Stomach (tissue), 4 donors: ENCODE measurements at regions not wholly inside any gene's neighbourhood (a gene's known extent, or its start where the extent isn't known, plus 50 kb on each side); places are given as distances from the start of the nearest gene placed in this dataset.

Source experiments
- EP300 ChIP-seq: sonication (generic); formaldehyde crosslinking; IDR thresholded peaks from one replicate; pipeline ENCODE4 v1.6.1; 2017; ENCODE audit warnings: antibody characterized with exemption
- POLR2A ChIP-seq, 4 donors: fragments of 450-650 bp; IDR thresholded peaks; one replicate each; pipeline ENCODE4 v1.6.1; 2016; ENCODE audit warnings: antibody characterized with exemption in 4 of 4, control low read depth in 2 of 4, mild to moderate bottlenecking in 1 of 4, moderate library complexity in 1 of 4
- POLR2AphosphoS5 ChIP-seq, 3 donors: sonication (generic); formaldehyde crosslinking; IDR thresholded peaks; one replicate each; pipeline ENCODE4 v1.6.1; 2016; ENCODE audit warnings: antibody characterized with exemption in 3 of 3
- TF ChIP-seq, protein P1 (sequence below), 7 experiments: fragments of 450-650 bp in 4 of 7; fragments of 200-600 bp in 3 of 7; sonication (generic) in 3 of 7; IDR thresholded peaks; one replicate each; pipeline ENCODE4 v1.5.1; 2016 to 2019; ENCODE audit warnings: antibody characterized with exemption in 7 of 7, control low read depth in 2 of 7, mild to moderate bottlenecking in 1 of 7

DNA sequence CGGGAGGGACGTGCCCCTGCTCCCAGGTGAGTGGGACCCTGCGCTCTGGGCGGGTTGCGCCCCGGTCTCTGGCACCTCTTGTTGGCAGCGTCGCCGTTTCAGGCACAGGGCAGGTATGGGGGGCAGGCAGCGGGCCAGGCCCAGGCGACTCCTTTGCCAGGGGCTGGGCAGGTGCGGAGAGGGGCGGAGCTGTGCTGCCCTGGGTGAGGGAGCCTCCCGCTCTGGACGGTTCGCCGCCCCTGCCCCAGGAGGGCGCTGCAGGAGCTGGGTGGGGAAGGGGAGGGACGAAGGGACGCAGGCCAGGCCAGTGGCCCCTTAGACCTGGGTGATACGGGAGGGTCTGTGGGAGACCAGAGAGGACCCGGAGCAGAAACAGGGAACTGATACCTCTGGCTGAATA is 663.9 kb upstream of the DEFB115 start:
- TF ChIP-seq, protein P1, sequence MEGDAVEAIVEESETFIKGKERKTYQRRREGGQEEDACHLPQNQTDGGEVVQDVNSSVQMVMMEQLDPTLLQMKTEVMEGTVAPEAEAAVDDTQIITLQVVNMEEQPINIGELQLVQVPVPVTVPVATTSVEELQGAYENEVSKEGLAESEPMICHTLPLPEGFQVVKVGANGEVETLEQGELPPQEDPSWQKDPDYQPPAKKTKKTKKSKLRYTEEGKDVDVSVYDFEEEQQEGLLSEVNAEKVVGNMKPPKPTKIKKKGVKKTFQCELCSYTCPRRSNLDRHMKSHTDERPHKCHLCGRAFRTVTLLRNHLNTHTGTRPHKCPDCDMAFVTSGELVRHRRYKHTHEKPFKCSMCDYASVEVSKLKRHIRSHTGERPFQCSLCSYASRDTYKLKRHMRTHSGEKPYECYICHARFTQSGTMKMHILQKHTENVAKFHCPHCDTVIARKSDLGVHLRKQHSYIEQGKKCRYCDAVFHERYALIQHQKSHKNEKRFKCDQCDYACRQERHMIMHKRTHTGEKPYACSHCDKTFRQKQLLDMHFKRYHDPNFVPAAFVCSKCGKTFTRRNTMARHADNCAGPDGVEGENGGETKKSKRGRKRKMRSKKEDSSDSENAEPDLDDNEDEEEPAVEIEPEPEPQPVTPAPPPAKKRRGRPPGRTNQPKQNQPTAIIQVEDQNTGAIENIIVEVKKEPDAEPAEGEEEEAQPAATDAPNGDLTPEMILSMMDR (IDR thresholded peaks at IDR 0.05) = no peak
- TF ChIP-seq POLR2A (IDR thresholded peaks at IDR 0.05) = no peak
- no peak for TF ChIP-seq POLR2AphosphoS5 (IDR thresholded peaks at IDR 0.05)
- no peak for TF ChIP-seq EP300
